GM18873 (cell line): ENCODE measurements at regions not wholly inside any gene's neighbourhood (a gene's known extent, or its start where the extent isn't known, plus 50 kb on each side); places are given as distances from the start of the nearest gene placed in this dataset.
"Not testable (repeated sequence)": the region's sequence is repeated elsewhere in the genome, so short reads cannot be mapped to it uniquely, and the experiment has no call there.

Experiments
- ATAC-seq: cut with Tn5 transposase; IDR thresholded peaks from one replicate; pipeline ENCODE4 v1.9.1; 2021; ENCODE audit warnings: mild to moderate bottlenecking, moderate library complexity, moderate number of reproducible peaks; ENCODE audit not compliant: unreplicated experiment, low FRiP score

DNA sequence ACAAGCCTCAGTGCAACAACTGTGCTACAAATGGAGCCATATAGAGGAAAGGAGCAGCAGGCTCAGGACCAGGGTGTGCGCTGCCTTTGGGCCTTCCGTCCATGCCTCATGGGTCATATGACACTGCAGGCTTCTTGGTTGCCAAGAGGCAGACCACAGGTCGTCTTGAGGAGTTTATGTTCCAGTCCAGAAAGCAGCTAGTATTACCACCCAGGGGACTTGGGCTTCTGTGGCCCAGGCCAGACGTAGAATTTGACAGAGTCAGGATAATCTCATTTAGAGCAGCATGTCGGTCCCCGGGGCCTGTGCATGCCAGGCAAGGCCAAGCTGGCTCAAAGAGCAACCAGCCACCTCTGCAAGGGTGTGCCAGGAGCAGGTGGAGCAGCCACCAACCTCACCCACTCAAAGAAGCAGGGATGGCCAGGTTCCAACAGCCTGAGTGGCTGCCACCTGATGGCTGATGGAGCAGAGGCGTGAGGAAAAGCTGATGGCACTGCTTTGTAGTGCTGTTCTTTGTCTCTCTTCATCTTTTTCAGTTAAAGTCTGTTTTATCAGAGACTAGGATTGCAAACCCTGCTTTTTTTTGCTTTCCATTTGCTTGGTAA is 109.1 kb downstream of the CCDC74A start:
- ATAC-seq: not testable (repeated sequence)

DNA sequence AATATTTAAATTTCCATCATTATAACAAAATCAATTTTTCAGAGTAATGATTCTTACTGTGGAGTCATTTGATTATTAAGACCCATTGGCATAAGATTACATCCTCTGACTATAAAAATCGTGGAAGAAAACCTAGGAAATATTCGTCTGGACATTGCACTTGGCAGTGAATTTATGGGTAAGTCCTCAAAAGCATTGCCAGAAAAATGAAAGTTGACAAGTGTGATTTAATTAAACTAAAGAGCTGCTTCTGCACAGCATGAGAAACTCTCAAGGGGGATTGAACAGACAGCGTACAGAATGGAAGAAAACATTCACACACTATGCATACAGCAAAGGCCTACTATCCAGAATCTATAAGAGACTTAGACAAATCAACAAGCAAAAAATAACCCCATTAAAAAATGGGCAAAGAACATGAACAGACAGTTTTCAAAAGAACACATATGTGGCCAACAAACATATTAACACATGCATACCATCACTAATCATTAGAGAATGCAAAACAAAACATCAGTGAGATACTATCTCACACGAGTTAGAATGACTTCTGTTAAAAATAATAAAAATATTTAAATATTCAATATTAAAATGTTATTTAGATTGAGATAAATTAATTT is 111.4 kb downstream of the CCDC74A start:
- ATAC-seq: not testable (repeated sequence)

DNA sequence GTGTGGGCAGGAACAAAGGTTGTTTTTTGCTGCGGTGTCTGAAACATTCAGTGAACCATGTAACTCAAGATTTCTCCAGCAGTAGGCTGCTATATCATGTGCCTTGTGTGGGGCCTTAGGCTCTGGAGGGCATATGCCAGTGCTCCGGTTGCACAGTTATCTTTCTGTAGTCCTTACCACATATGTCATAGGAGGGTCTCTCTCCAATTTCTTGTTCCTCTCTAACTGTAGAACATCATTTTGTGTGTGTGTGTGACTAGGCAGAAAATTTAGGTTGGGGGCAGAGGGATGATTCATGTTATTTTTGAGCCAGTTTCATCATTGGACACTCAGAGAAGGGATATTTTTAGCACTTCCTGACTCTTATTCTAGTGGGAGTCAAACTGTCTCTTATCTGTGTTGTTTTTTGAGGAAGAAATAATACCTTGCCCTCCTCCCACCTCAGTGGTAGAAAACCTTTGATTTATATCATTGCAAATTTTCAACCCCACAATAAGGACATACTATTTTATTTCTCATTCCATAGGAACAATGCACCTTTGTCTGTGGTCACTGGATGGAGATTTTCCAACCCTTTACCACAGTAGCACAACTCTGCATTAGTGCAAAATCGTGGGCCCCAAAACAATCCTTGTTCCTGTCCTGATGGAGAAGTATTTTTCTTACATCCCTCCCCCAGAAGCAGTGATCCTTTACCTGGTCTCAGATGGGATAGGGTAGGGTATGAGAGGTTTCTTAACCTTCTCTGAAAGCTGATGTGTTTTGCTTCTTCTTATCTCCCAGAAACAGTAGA is 113.9 kb downstream of the CCDC74A start:
- no peak for ATAC-seq

DNA sequence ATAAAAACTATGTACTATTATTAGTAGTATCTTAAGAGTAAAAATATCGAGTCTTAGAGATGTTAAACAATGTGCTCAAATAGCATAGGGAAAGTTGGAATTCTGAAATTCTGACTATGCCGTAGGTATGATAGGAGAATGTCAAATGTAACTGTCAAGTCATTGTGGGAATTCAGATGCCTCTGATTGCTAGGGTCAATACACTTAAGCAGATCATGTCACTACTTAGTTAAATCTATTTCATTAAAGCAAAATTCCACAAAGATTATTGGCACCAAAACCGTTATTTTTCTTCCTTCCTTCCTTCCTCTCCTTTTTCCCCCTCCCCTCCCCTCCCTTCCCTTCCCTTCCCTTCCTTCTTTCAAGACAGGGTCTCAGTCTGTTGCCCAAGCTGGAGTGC is 115.5 kb downstream of the CCDC74A start:
- ATAC-seq: not testable (repeated sequence)

DNA sequence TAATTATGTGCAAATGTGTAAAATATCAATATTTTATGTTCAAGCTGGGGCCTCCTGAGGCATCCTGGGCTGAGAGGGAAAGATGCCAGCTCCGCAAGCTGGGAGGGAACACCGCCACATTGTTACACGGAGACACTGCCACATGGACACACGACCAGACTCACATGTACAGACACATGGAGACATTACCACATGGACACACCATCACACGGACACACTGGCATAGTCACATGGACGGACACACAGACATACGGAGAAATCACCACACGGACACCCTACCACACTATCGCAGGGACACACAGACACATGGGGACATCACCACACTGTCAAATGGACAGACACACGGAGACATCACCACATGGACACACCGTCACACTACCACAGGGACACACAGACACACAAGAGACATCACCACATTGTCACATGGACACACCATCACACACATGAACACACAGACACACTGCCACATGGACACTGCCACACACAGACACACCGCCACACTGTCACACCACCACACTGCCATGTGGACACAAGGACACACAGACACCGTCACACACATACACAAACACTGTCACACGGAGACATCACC is 117.6 kb downstream of the CCDC74A start:
- no peak for ATAC-seq

DNA sequence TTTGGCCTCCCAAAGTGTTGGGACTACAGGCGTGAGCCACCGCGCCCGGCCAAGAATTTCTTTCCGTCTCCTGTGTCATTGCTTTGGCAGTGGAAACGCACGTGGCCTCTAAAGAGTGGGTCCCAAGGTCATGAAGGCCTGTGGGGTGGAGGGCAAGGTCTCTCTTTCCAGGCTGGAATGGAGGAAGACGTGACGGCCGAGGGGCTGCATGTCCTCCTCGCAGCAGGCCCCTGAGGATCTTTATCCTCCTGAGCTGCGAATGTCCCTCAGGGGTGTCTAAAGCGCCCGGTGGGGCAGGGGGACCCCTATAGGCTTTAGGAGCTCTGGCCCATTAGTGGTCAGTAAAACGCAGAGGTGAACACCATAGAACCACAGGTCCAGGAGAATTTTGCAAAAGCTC is 118.5 kb downstream of the CCDC74A start:
- not testable (repeated sequence) for ATAC-seq

DNA sequence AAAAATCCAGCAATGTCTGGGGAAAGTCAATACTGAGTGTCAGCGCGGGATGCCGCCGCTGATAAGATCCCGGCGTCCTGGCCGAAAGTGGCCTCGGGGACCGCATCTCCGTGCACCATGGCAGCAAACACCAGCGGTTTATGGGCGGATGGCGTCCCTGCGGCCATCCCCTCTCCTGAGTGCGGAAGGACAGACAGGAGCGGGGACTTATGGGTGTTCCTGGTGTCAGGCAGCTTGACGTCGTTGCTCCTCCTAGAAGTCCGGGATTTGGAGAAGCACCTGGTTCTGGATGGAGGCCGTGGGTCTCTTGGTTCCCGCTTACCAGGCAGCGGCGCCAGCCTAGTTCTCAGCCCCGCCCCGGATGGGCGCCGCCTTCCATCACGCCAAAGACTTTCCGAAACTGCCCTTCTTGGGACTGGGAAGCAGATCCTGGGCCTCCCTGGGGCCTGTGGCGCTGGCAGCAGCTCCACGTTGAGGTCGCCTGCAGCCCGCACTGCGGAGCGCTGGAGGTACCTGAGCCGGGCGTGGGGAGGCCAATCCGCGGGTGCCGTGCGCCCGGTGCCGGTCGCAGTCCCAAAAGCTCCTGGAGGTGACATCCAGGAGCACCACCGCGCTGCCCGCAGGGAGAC is 119.1 kb downstream of the CCDC74A start:
- ATAC-seq: no peak

DNA sequence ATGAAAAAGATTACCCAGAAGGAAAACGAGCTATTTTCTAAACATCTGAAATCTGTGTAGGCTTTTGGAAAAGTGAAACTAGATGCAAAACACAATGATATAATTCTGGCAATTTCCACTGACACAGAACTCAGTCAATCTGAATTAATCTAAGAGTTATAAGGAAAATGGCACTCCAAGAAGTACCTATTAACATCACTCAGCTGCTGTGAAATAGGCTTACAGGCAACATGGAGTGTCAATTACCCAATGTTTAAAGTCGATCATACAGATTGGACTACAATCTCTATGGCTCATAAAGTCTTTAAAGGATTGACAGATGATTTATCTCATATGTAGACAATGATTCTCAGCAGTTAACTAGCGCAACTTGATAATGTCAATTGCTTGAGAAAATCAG is 120.9 kb downstream of the CCDC74A start:
- not testable (repeated sequence) for ATAC-seq

DNA sequence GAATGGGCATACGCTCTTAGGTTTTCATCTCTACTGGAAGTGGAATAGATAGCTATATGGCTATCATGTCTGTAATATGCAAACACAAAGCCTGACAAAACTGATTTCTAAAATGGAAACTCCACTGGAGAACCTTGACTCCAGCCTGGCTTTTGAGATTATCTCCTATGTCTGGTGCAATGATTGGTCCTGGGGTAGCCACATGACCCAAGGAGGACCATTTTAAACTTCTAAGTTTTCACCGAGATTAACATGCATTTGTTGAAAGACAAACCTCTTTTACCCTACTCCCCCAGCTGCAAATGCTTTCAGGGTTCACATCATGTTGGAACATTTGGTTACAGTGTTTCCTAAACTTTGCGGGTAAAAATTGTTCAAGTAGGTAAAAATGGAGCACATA is 124.6 kb downstream of the CCDC74A start:
- ATAC-seq: not testable (repeated sequence)

DNA sequence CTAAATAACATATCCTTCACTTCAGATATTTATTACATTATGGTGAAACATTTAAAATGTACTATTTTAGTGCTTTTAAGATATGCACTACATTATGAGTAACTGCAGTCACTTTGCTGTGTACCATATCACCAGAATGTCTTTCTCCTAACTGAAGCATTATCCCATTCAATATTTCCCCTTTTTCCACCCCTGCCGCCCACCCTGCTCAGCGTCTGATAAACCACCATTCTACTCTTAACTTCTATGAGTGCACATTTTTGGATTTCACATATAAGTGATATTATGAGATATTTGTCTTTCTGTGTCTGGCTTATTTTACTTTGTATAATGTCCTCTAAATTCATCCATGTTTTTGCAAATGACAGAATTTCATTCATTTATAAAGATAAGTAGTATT is 126.4 kb downstream of the CCDC74A start:
- not testable (repeated sequence) for ATAC-seq

DNA sequence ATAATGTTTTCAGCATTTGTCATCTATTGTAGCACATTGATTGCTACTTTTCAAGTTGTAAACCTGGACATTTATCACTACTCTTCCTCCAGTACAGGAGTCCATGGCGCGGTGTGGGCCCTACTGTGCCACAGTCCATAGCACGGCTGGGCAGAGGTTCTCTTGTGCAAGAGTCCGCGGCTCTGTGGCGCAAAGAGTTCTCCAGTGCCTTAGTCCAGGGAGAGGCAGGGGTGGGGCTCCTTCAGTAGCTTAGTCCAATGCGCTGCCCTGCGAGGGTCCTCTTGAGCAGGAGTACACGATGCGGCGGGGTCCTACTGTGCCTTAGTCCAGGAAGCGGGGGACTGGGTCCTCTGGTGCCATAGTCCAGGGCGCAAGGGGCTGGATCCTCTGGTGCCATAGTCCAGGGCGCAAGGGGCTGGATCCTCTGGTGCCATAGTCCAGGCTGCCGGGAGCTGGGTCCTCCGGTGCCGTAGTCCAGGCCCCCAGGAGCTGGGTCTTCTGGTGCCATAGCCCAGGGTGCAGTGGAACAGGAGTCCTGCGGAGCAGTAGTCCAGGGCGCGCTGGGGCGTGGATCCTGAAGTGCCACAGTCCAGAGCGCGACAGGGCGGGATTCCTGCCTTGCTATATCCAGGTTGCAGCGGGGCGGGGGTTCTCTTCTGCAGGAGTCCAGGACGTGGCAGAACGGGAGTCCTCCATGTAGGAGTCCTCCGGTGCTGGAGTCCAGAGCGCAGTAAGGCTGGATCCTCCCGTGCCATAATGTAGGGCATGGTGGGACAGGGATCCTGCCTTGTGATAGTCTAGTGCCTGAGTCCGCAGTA is 129.3 kb downstream of the CCDC74A start:
- no peak for ATAC-seq

DNA sequence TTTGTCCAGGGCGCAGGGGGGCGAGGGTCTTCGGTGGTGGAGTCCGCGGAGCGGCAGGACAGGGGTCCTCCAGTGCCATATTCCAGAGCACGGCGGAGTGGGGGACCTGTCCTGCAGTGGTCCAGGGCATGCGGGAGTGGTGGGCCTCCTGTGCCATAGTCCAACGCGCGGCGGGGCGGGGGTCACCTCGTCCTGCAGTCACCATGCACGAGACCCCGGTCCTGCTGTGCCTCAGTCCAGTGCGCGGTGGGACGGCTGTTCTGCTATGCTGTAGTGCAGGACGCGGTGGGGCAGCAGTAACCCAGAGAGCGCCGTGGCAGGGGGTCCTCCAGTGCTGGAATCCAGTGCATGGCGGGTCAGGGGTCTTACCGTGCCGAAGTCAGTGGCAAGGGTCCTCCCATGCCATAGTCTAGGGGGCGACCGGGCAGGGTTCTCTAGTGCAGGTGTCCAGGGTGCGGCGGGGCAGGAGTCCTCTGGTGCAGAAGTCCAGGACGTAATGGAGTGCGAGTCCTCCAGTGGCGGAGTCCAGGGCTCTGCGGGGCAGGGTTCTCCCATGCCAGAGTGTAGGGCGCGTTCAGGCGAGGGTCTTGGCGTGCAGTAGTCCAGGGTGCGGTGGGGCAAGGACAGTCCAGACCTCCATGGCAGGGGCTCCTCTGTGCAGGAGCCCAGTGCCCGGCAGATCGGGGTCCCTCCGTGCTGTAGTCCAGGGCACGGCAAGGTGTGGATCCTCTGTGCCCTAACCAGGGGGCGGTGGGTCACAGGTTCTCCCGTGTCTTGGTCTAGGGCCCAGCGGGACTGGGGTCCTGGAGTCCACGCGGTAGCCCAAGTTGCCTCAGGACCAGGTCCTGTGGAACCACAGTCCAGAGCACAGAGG is 130.4 kb downstream of the CCDC74A start:
- no peak for ATAC-seq

DNA sequence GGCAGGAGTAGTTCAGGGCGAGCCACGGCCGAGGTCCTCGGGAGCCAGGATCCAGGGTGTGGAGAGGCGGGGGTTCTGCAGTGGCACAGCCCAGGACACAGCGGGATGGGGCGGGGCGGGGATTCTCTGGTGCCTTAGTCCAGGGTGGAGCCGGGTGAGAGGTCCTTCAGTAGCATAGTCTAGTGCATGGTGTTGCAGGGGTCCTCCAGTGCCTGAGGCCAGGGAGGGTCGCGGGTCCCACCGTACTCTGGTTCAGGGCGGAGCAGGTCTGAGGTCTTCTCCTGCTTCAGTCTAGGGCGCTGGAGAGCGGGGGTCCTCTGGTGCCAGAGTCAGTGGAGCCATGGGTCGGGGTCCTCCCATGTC is 131.1 kb downstream of the CCDC74A start:
- no peak for ATAC-seq

DNA sequence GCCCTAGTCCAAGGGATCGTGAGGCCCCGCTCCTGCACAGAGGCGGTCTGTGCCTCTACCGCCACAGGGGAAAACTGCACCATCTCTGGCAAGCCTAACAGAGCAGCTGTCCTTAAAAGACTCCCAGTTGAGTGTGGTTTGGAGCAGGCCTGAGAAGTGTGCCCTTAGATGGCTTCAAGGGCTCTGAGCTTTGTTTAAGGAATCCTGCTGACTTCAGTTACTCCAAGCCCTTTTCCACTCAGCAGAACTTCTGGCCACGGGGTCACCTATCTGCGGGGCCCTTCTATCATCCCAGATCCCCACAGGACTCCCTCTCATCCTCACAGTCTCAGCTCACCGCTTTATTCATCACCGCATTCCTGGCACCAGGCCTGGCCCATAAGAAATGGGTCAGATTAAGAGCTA is 131.5 kb downstream of the CCDC74A start:
- ATAC-seq: no peak

DNA sequence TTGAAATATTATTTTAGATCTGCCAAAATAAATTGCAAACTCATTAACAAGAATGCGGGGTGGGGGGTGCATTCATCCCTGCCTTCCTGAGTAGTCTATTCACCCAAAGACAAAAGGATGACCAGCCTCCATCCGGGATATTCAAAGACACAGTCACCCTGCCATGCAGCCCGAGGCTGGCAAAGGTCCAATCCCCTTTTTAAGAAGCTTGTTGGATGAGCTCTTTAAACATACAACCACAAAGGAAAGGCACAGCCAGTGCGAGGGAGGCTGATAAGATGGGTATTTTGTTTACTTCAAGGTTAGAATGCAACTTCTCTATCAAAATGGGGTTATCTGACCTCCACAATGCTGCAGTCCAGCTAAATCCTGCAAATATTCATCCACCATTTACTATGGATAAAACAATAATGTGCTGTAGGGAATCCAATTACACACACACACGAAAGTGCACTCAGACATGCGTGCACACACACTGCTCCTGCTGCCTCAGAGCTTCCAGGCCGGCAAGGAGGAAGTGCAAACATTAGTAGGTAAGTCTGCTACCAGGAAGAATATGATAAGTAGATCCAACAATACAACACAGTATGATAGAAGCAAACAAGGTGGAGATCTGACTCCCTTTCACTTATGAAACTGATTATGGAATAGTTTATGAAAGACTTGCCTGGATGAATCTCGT is 133.6 kb downstream of the CCDC74A start:
- ATAC-seq: not testable (repeated sequence)

DNA sequence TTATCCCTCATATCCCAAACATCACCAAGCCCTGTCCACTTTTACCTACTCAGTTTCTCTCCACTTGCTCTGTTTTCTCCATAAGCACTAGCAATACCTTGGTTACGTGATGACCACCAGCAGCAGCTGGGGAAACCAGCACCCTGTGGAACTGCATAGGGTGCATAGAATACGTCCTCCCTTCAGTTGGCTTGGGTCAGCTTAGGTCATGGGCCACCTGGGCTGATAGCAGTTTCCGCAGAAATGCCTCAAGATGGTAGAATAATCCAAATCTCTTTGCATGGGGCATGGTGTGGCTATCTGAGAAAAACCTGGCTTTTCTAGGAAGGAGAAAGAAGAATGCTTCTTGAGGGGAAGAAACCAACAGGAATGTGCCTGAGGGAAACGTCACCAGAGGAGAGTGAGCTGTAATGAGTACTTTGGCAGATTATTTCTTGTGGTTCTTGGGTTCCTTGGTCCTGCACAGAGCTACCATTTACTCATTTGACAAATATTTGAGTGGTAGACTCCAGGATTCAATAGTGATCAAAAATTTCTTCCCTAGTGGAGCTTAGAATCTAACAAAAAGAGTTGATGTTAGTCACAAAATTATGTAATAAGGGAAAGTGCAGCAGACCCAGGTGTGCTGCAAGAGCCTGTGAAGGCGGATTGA is 134.3 kb downstream of the CCDC74A start:
- not testable (repeated sequence) for ATAC-seq

DNA sequence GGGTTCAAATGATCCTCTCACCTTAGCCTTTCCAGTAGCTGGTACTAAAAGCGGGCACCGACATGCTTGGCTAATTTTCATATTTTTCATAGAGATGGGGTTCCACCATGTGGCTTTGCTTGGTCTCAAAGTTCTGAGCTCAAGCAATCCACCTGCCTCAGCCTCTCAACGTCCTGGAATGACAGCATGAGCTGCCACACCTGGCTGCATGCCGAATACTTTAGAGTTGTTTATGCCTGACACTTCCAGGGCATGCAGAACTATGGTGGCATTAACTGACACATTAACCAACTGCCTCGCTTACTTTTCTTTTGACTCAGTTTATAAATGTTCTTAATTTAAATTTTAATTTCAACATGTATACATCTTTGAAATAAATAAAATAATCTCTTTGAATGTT is 135.8 kb downstream of the CCDC74A start:
- not testable (repeated sequence) for ATAC-seq

DNA sequence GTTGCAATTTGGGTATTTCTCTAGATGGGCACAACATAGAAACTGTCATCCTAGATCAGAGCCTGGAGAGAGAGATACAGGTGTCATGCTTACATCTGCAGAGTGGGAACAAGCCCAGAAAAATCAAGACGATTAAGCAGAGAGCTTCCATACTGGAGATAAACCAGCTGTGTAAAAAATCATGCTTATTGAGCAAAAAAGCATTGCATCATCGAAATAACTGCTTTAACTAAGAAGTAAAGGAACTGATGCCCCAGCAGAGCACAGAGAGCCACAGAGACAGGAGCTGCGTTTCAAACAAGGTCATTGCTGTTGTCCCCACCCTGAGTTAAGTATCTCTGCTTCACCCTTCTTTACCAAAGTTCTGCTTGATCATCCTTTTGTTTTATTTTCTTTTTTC is 138.0 kb downstream of the CCDC74A start:
- ATAC-seq: not testable (repeated sequence)
